ENCODE measurements at regions not wholly inside any gene's neighbourhood (a gene's known extent, or its start where the extent isn't known, plus 50 kb on each side); places are given as distances from the start of the nearest gene placed in this dataset.

- H3K9ac ChIP-seq (ENCODE audit: low read depth in 1 of 2, low read length in 2 of 2): no peak overlapping the region
These were observed 86.0 kb downstream of the TENT5A start for GRCh38 chr6:81666481-81666880.

DNA sequence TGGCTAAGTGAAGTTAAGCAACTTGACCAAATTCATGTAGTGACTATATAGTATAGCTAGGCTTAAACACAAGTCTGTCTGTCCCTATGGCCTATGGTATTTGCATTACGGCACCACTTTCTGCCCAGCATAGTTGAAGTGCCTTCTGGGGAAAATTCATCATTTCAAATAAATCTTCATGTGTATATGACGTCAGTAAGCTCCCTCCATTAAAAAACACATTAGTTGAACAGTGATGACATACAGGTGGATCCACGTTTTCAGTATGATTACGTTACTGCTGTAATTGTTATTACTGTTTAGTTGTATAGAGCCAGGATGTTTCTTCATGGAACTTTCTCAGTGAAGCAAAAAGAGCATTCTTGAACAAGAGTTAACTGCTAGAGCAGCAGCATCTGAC lies 96.2 kb downstream of the TENT5A start:
- H3K4me3 ChIP-seq (ENCODE audit: low read length in 2 of 2): no peak overlapping the region

More at GRCh38 chr6:81666481-81666880, 86.0 kb downstream of the TENT5A start:
- no peaks in the 10 kb centered on the region for H3K9me3 ChIP-seq (ENCODE audit: control insufficient read depth in 2 of 2, low read length in 2 of 2)
- H3K27me3 ChIP-seq (ENCODE audit: control insufficient read depth in 2 of 2, insufficient read depth in 2 of 2, low read length in 2 of 2): no peaks in the 10 kb centered on the region
- H3K36me3 ChIP-seq (ENCODE audit: control insufficient read depth in 2 of 2, insufficient read depth in 2 of 2, low read length in 2 of 2): no peaks in the 10 kb centered on the region
- no peak overlapping the region for H3K27ac ChIP-seq (ENCODE audit: low read depth in 2 of 2, low read length in 2 of 2)
- H3K4me1 ChIP-seq (ENCODE audit: control insufficient read depth in 2 of 2, insufficient read depth in 2 of 2, low read length in 2 of 2): no peaks in the 10 kb centered on the region
- H3K4me3 ChIP-seq (ENCODE audit: low read length in 2 of 2): no peak overlapping the region

DNA sequence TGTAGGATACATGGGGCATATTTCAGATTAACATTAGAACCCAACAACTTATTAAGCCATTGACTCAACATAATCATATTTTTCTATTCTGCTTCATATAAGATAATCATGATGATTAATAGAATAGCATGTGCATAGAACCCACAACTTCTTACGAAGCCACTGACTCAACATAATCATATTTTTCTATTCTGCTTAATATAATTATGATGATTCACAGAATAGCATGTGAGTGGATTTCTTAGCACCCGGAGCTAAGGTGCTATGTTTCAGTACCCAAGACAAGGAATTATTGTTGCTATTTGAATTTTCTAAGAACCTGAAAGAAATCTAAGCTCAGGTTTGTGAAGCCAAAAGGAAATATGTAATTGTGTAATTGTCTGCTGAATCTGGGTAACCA lies 96.8 kb downstream of the TENT5A start:
- H3K4me3 ChIP-seq (ENCODE audit: low read length in 2 of 2): no peak overlapping the region

More for the DNA sequence above, 96.2 kb downstream of the TENT5A start:
- H3K9ac ChIP-seq (ENCODE audit: low read depth in 1 of 2, low read length in 2 of 2): no peak overlapping the region
- no peak overlapping the region for H3K27ac ChIP-seq (ENCODE audit: low read depth in 2 of 2, low read length in 2 of 2)
- no peaks in the 10 kb centered on the region for H3K9me3 ChIP-seq (ENCODE audit: control insufficient read depth in 2 of 2, low read length in 2 of 2)
- H3K36me3 ChIP-seq (ENCODE audit: control insufficient read depth in 2 of 2, insufficient read depth in 2 of 2, low read length in 2 of 2): no peaks in the 10 kb centered on the region
- no peaks in the 10 kb centered on the region for H3K27me3 ChIP-seq (ENCODE audit: control insufficient read depth in 2 of 2, insufficient read depth in 2 of 2, low read length in 2 of 2)
- no peaks in the 10 kb centered on the region for H3K4me1 ChIP-seq (ENCODE audit: control insufficient read depth in 2 of 2, insufficient read depth in 2 of 2, low read length in 2 of 2)

DNA sequence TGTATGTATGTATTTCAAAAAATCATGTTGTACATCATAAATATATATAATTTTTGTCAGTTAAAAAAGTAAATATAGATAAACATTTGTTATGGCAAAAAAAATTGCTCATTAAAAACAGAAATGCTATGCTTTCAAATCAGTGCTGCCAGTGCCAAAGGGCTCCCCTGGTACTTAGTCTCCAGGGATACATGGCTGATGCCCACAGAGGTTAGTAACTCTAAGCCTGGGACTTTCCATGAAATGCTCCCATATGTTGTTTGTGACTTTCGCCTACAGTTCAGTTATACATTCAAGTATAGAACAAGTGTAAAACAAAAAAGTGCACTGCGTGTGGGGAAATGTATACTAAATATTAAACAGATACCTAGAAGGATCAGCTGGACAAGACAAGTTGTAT lies 104.0 kb downstream of the TENT5A start:
- Histone ChIP-seq H3K9me3 (ENCODE audit: control insufficient read depth in 2 of 2, low read length in 2 of 2) (no peaks in the 10 kb centered on the region), H3K36me3 (ENCODE audit: control insufficient read depth in 2 of 2, insufficient read depth in 2 of 2, low read length in 2 of 2) (no peaks in the 10 kb centered on the region), H3K9ac (ENCODE audit: low read depth in 1 of 2, low read length in 2 of 2) (no peak overlapping the region), H3K27me3 (ENCODE audit: control insufficient read depth in 2 of 2, insufficient read depth in 2 of 2, low read length in 2 of 2) (no peaks in the 10 kb centered on the region), H3K4me1 (ENCODE audit: control insufficient read depth in 2 of 2, insufficient read depth in 2 of 2, low read length in 2 of 2) (no peaks in the 10 kb centered on the region), H3K4me3 (ENCODE audit: low read length in 2 of 2) (no peak overlapping the region), H3K27ac (ENCODE audit: low read depth in 2 of 2, low read length in 2 of 2) (no peak overlapping the region)

More for the DNA sequence above, 96.8 kb downstream of the TENT5A start:
- no peaks in the 10 kb centered on the region for H3K27me3 ChIP-seq (ENCODE audit: control insufficient read depth in 2 of 2, insufficient read depth in 2 of 2, low read length in 2 of 2)
- no peaks in the 10 kb centered on the region for H3K4me1 ChIP-seq (ENCODE audit: control insufficient read depth in 2 of 2, insufficient read depth in 2 of 2, low read length in 2 of 2)
- no peaks in the 10 kb centered on the region for H3K36me3 ChIP-seq (ENCODE audit: control insufficient read depth in 2 of 2, insufficient read depth in 2 of 2, low read length in 2 of 2)
- no peaks in the 10 kb centered on the region for H3K9me3 ChIP-seq (ENCODE audit: control insufficient read depth in 2 of 2, low read length in 2 of 2)
- no peak overlapping the region for H3K27ac ChIP-seq (ENCODE audit: low read depth in 2 of 2, low read length in 2 of 2)
- H3K9ac ChIP-seq (ENCODE audit: low read depth in 1 of 2, low read length in 2 of 2): no peak overlapping the region

DNA sequence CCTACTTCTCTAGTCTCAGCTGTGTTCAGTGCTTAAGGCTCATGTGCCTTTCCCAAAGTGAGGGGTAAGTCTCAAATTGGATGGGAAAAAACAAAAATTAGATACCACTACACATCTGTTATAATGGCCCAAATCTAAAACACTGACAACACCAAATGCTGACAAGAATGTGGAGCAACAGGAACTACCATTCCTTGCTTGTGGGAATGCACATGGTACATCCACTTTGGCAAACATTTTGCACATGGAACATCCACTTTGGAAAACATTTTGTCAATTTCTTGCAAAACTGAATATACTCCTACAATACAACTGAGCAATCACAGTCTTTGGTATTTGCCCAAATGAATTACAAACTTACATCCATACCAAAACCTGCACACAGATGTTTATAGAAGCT lies 109.3 kb downstream of the TENT5A start:
- no peaks in the 10 kb centered on the region for H3K27me3 ChIP-seq (ENCODE audit: control insufficient read depth in 2 of 2, insufficient read depth in 2 of 2, low read length in 2 of 2)
- no peak overlapping the region for H3K4me3 ChIP-seq (ENCODE audit: low read length in 2 of 2)
- no peak overlapping the region for H3K9ac ChIP-seq (ENCODE audit: low read depth in 1 of 2, low read length in 2 of 2)
- H3K27ac ChIP-seq (ENCODE audit: low read depth in 2 of 2, low read length in 2 of 2): no peak overlapping the region
- no peaks in the 10 kb centered on the region for H3K36me3 ChIP-seq (ENCODE audit: control insufficient read depth in 2 of 2, insufficient read depth in 2 of 2, low read length in 2 of 2)
- H3K9me3 ChIP-seq (ENCODE audit: control insufficient read depth in 2 of 2, low read length in 2 of 2): no peaks in the 10 kb centered on the region
- H3K4me1 ChIP-seq (ENCODE audit: control insufficient read depth in 2 of 2, insufficient read depth in 2 of 2, low read length in 2 of 2): no peaks in the 10 kb centered on the region

DNA sequence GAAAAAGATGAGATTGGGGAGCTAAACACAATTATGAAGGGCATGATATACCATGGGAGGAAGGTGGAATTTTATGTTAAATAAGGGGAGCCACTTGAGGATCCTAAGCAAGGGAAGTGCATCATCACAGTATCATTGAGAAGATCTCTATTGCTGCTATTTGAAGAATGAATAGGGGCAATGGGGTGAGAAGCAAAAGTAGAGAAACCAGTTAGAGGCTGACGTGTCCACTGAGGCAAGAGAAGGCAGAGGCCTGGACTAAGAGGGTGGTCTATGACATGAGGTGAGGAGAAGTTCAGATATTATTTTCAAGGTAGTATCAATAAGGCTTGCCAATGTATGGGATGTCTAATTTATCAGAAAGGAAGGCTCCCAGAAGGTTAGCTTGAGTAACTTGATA lies 111.6 kb downstream of the TENT5A start:
- Histone ChIP-seq H3K4me1 (ENCODE audit: control insufficient read depth in 2 of 2, insufficient read depth in 2 of 2, low read length in 2 of 2) (no peaks in the 10 kb centered on the region), H3K9me3 (ENCODE audit: control insufficient read depth in 2 of 2, low read length in 2 of 2) (no peaks in the 10 kb centered on the region), H3K27me3 (ENCODE audit: control insufficient read depth in 2 of 2, insufficient read depth in 2 of 2, low read length in 2 of 2) (no peaks in the 10 kb centered on the region), H3K9ac (ENCODE audit: low read depth in 1 of 2, low read length in 2 of 2) (no peak overlapping the region), H3K36me3 (ENCODE audit: control insufficient read depth in 2 of 2, insufficient read depth in 2 of 2, low read length in 2 of 2) (no peaks in the 10 kb centered on the region), H3K27ac (ENCODE audit: low read depth in 2 of 2, low read length in 2 of 2) (no peak overlapping the region), H3K4me3 (ENCODE audit: low read length in 2 of 2) (no peak overlapping the region)

- Histone ChIP-seq H3K27ac (ENCODE audit: low read depth in 2 of 2, low read length in 2 of 2) (no peak overlapping the region), H3K4me1 (ENCODE audit: control insufficient read depth in 2 of 2, insufficient read depth in 2 of 2, low read length in 2 of 2) (no peaks in the 10 kb centered on the region), H3K4me3 (ENCODE audit: low read length in 2 of 2) (no peak overlapping the region)
These were observed 112.4 kb downstream of the TENT5A start for GRCh38 chr6:81640126-81640525.

DNA sequence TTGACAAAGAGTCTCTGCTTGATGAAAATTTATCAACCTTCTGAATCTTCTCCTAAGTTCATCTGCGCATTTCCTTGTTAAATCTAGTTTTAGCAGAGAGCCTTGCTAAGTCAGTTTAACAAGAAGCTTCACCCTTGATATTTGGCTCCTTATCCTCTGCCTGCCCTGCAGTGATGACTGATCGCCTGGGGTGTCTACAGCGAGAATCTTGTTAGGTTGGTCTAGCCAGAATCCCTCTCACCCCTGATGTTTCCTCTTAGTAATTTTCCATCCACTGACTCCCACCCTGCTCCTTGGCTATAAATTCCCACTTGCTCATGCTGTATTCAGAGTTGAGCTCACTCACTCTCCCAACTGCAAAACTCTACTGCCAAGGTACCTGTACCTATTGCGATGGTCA lies 114.1 kb downstream of the TENT5A start:
- Histone ChIP-seq H3K27ac (ENCODE audit: low read depth in 2 of 2, low read length in 2 of 2) (no peak overlapping the region), H3K4me1 (ENCODE audit: control insufficient read depth in 2 of 2, insufficient read depth in 2 of 2, low read length in 2 of 2) (no peaks in the 10 kb centered on the region), H3K36me3 (ENCODE audit: control insufficient read depth in 2 of 2, insufficient read depth in 2 of 2, low read length in 2 of 2) (no peaks in the 10 kb centered on the region)

More at GRCh38 chr6:81640126-81640525, 112.4 kb downstream of the TENT5A start:
- Histone ChIP-seq H3K9me3 (ENCODE audit: control insufficient read depth in 2 of 2, low read length in 2 of 2) (no peaks in the 10 kb centered on the region), H3K9ac (ENCODE audit: low read depth in 1 of 2, low read length in 2 of 2) (no peak overlapping the region), H3K36me3 (ENCODE audit: control insufficient read depth in 2 of 2, insufficient read depth in 2 of 2, low read length in 2 of 2) (no peaks in the 10 kb centered on the region), H3K27me3 (ENCODE audit: control insufficient read depth in 2 of 2, insufficient read depth in 2 of 2, low read length in 2 of 2) (no peaks in the 10 kb centered on the region)

GRCh38 chr6:81636930-81637568 lies 115.4 kb downstream of the TENT5A start:
- H3K4me3 ChIP-seq (ENCODE audit: low read length in 2 of 2): no peak overlapping the region
- no peaks in the 10 kb centered on the region for H3K4me1 ChIP-seq (ENCODE audit: control insufficient read depth in 2 of 2, insufficient read depth in 2 of 2, low read length in 2 of 2)
- H3K27me3 ChIP-seq (ENCODE audit: control insufficient read depth in 2 of 2, insufficient read depth in 2 of 2, low read length in 2 of 2): no peaks in the 10 kb centered on the region
- no peaks in the 10 kb centered on the region for H3K36me3 ChIP-seq (ENCODE audit: control insufficient read depth in 2 of 2, insufficient read depth in 2 of 2, low read length in 2 of 2)
- H3K9me3 ChIP-seq (ENCODE audit: control insufficient read depth in 2 of 2, low read length in 2 of 2): no peaks in the 10 kb centered on the region
- no peak overlapping the region for H3K27ac ChIP-seq (ENCODE audit: low read depth in 2 of 2, low read length in 2 of 2)
- no peak overlapping the region for H3K9ac ChIP-seq (ENCODE audit: low read depth in 1 of 2, low read length in 2 of 2)

More for the DNA sequence above, 114.1 kb downstream of the TENT5A start:
- Histone ChIP-seq H3K9ac (ENCODE audit: low read depth in 1 of 2, low read length in 2 of 2) (no peak overlapping the region), H3K4me3 (ENCODE audit: low read length in 2 of 2) (no peak overlapping the region), H3K9me3 (ENCODE audit: control insufficient read depth in 2 of 2, low read length in 2 of 2) (no peaks in the 10 kb centered on the region), H3K27me3 (ENCODE audit: control insufficient read depth in 2 of 2, insufficient read depth in 2 of 2, low read length in 2 of 2) (no peaks in the 10 kb centered on the region)

DNA sequence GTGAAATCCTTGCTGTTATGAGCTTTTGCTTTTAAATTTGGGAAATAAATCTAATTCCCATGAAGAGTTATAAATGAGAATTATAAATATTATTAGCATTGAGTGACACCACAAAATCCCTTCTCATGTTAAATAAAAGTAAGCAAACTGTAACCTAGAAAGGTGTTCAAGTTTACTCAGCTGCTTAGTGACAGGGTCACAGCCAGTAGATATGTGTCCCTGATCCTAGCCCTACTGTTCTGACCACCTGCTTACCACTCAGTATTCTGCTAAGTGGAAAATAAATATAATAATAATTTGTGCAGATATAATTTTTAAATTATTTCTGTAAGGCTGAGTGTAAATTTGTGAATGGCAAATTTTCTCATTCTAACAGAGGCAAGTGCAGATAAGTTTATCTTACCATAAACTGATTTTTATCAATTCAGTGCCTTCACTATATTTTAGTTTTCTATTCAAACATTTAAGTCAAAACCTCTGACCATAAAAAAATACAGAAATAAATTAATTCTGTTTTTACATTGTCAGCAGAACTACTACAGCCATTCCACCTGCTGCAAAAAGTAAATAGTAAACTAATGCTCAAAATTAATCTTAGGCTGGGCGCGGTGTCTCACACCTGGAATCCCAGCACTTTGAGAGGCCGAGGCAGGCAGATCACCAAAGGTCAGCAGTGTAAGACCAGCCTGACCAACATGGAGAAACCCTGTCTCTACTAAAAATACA lies 118.2 kb downstream of the TENT5A start:
- H3K4me3 ChIP-seq (ENCODE audit: low read length in 2 of 2): no peak overlapping the region
- H3K9ac ChIP-seq (ENCODE audit: low read depth in 1 of 2, low read length in 2 of 2): no peak overlapping the region
- no peaks in the 10 kb centered on the region for H3K9me3 ChIP-seq (ENCODE audit: control insufficient read depth in 2 of 2, low read length in 2 of 2)
- no peaks in the 10 kb centered on the region for H3K27me3 ChIP-seq (ENCODE audit: control insufficient read depth in 2 of 2, insufficient read depth in 2 of 2, low read length in 2 of 2)
- no peak overlapping the region for H3K27ac ChIP-seq (ENCODE audit: low read depth in 2 of 2, low read length in 2 of 2)
- no peaks in the 10 kb centered on the region for H3K36me3 ChIP-seq (ENCODE audit: control insufficient read depth in 2 of 2, insufficient read depth in 2 of 2, low read length in 2 of 2)
- no peaks in the 10 kb centered on the region for H3K4me1 ChIP-seq (ENCODE audit: control insufficient read depth in 2 of 2, insufficient read depth in 2 of 2, low read length in 2 of 2)
